ENCODE measurements at regions not wholly inside any gene's neighbourhood (a gene's known extent, or its start where the extent isn't known, plus 50 kb on each side); places are given as distances from the start of the nearest gene placed in this dataset.

GRCh38 chr15:39022532-39023305 lies 458.1 kb upstream of the RASGRP1 start:
- in situ Hi-C loops (cut with MboI; ENCODE audit: low sequenced_read_pairs in 4 of 4) (no loop called here), intact Hi-C loops (cut with DNase I; ENCODE audit: low total_unique reads) (loop anchor here (5.0 kb wide), 1 partner anchor 205 kb away; no protein-coding TSS in a partner anchor)
- H3K27ac ChIP-seq, result peak overlapping the region in 2 of 4 donors; percentile 24 to 51
- no peaks in the 10 kb centered on the region for H3K9me3 ChIP-seq
- no peak overlapping the region for H3K4me3 ChIP-seq
- DNase-seq, result peak; percentile 14 to 22
- H3K27me3 ChIP-seq, result no peaks in the 10 kb centered on the region
- peaks cover 3 to 27% of the 10 kb centered on the region in 2 donors for H3K4me1 ChIP-seq
- no peaks in the 10 kb centered on the region for H3K36me3 ChIP-seq
- TF ChIP-seq CTCF (IDR thresholded peaks at IDR 0.05 in 4 of 5, conservative IDR thresholded peaks at IDR 0.05 in 1 of 5), result no peak
- no peak for TF ChIP-seq POLR2A (IDR thresholded peaks at IDR 0.05)
- ATAC-seq, result peak; percentile 80 to 93

GRCh38 chr15:39025321-39025720 lies 460.7 kb upstream of the RASGRP1 start:
- no peaks in the 10 kb centered on the region for H3K36me3 ChIP-seq
- H3K9me3 ChIP-seq, result no peaks in the 10 kb centered on the region
- in situ Hi-C loops (cut with MboI; ENCODE audit: low sequenced_read_pairs in 4 of 4) (no loop called here), intact Hi-C loops (cut with DNase I; ENCODE audit: low total_unique reads) (no loop called here)
- ATAC-seq, result no peak
- H3K4me3 ChIP-seq, result no peak overlapping the region
- H3K27me3 ChIP-seq, result no peaks in the 10 kb centered on the region
- peak in 1 of 2 donors; percentile 33 for DNase-seq
- H3K27ac ChIP-seq, result peak overlapping the region in 2 of 4 donors; percentile 9 to 38
- TF ChIP-seq CTCF (IDR thresholded peaks at IDR 0.05 in 4 of 5, conservative IDR thresholded peaks at IDR 0.05 in 1 of 5) (no peak), POLR2A (IDR thresholded peaks at IDR 0.05) (no peak)
- H3K4me1 ChIP-seq, result peaks cover 9 to 28% of the 10 kb centered on the region in 2 donors

GRCh38 chr15:39025881-39026280 lies 461.3 kb upstream of the RASGRP1 start:
- in situ Hi-C loops (cut with MboI; ENCODE audit: low sequenced_read_pairs in 4 of 4), result no loop called here
- H3K27ac ChIP-seq, result peak overlapping the region; percentile 9 to 56 (median 26)
- no peaks in the 10 kb centered on the region for H3K27me3 ChIP-seq
- H3K9me3 ChIP-seq, result no peaks in the 10 kb centered on the region
- H3K36me3 ChIP-seq, result no peaks in the 10 kb centered on the region
- ATAC-seq, result no peak
- H3K4me3 ChIP-seq, result no peak overlapping the region
- peaks cover 9 to 28% of the 10 kb centered on the region in 2 donors for H3K4me1 ChIP-seq
- intact Hi-C loops (cut with DNase I; ENCODE audit: low total_unique reads), result no loop called here
- TF ChIP-seq POLR2A (IDR thresholded peaks at IDR 0.05), result no peak
- TF ChIP-seq CTCF (IDR thresholded peaks at IDR 0.05 in 4 of 5, conservative IDR thresholded peaks at IDR 0.05 in 1 of 5), result no peak
- no peak for DNase-seq

GRCh38 chr15:39028069-39028468 lies 463.5 kb upstream of the RASGRP1 start:
- Histone ChIP-seq H3K27ac (no peak overlapping the region), H3K27me3 (no peaks in the 10 kb centered on the region), H3K4me1 (peaks cover 9 to 16% of the 10 kb centered on the region in 2 donors), H3K4me3 (no peak overlapping the region), H3K36me3 (no peaks in the 10 kb centered on the region), H3K9me3 (no peaks in the 10 kb centered on the region)
- DNase-seq, result peak; percentile 11 to 69
- intact Hi-C loops (cut with DNase I; ENCODE audit: low total_unique reads) (no loop called here), in situ Hi-C loops (cut with MboI; ENCODE audit: low sequenced_read_pairs in 4 of 4) (no loop called here)
- peak; percentile 75 to 85 for ATAC-seq
- TF ChIP-seq POLR2A (IDR thresholded peaks at IDR 0.05), result no peak
- no peak for TF ChIP-seq CTCF (IDR thresholded peaks at IDR 0.05 in 4 of 5, conservative IDR thresholded peaks at IDR 0.05 in 1 of 5)
